ENCODE measurements at regions not wholly inside any gene's neighbourhood (a gene's known extent, or its start where the extent isn't known, plus 50 kb on each side); places are given as distances from the start of the nearest gene placed in this dataset.
A peak's percentile ranks its signal among the peaks of the same experiment; 100 is the strongest.
"Not testable (repeated sequence)": the region's sequence is repeated elsewhere in the genome, so short reads cannot be mapped to it uniquely, and the experiment has no call there.

- H3K27ac Mint-ChIP-seq: no peak overlapping the region
- POLR2A ChIA-PET: no interaction called here
Measured at GRCh38 chr3:194913316-194913715, 227.6 kb downstream of the FAM43A start.

GRCh38 chr3:194924889-194925288, 239.2 kb downstream of the FAM43A start:
- peaks cover 0 to 12% (median 0%) of the 10 kb centered on the region in 9 donors for H3K9me3 Mint-ChIP-seq
- peaks cover 0 to 14% (median 5%) of the 10 kb centered on the region in 5 donors for H3K27me3 Mint-ChIP-seq
- H3K4me3 Mint-ChIP-seq, H3K36me3 Mint-ChIP-seq, H3K4me1 Mint-ChIP-seq, POLR2A ChIA-PET, H3K27ac Mint-ChIP-seq, ATAC-seq, DNase-seq: not testable (repeated sequence)

More at GRCh38 chr3:194913316-194913715, 227.6 kb downstream of the FAM43A start:
- Mint-ChIP-seq H3K4me1 (no peaks in the 10 kb centered on the region), H3K9me3 (peaks cover 0 to 10% (median 3%) of the 10 kb centered on the region in 9 donors), H3K4me3 (no peak overlapping the region), H3K27me3 (peaks cover 5 to 22% (median 15%) of the 10 kb centered on the region in 5 donors), H3K36me3 (peaks cover 0 to 11% (median 0%) of the 10 kb centered on the region in 3 donors)
- ATAC-seq: no peak
- DNase-seq: no peak

- Mint-ChIP-seq H3K36me3 (no peaks in the 10 kb centered on the region), H3K27me3 (peaks cover 0 to 14% (median 8%) of the 10 kb centered on the region in 5 donors), H3K4me1 (peaks cover 0 to 7% (median 1%) of the 10 kb centered on the region in 4 donors), H3K4me3 (no peak overlapping the region), H3K9me3 (peaks cover 0 to 5% (median 0%) of the 10 kb centered on the region in 9 donors), H3K27ac (no peak overlapping the region)
- DNase-seq (no peak), ATAC-seq (no peak)
- POLR2A ChIA-PET: no interaction called here
Measured at GRCh38 chr3:194925614-194926013, 239.9 kb downstream of the FAM43A start.

- DNase-seq (no peak), ATAC-seq (no peak)
- Mint-ChIP-seq H3K36me3 (no peaks in the 10 kb centered on the region), H3K4me3 (no peak overlapping the region), H3K27ac (no peak overlapping the region), H3K27me3 (peaks cover 8 to 14% (median 12%) of the 10 kb centered on the region in 5 donors), H3K9me3 (peaks cover 0 to 4% (median 0%) of the 10 kb centered on the region in 9 donors), H3K4me1 (peaks cover 0 to 7% (median 1%) of the 10 kb centered on the region in 4 donors)
- POLR2A ChIA-PET: no interaction called here
Measured at GRCh38 chr3:194928227-194928626, 242.5 kb downstream of the FAM43A start.

- Mint-ChIP-seq H3K27me3 (peaks cover 8 to 14% (median 12%) of the 10 kb centered on the region in 5 donors), H3K4me1 (peaks cover 0 to 7% (median 1%) of the 10 kb centered on the region in 4 donors), H3K4me3 (no peak overlapping the region), H3K36me3 (no peaks in the 10 kb centered on the region), H3K9me3 (peaks cover 0 to 4% (median 0%) of the 10 kb centered on the region in 9 donors), H3K27ac (peak overlapping the region in 2 of 10 donors; percentile 15 to 37)
- POLR2A ChIA-PET: no interaction called here
- ATAC-seq (no peak), DNase-seq (no peak)
Measured at GRCh38 chr3:194928831-194929577, 243.3 kb downstream of the FAM43A start.

GRCh38 chr3:194929578-194929960, 243.9 kb downstream of the FAM43A start:
- no peak overlapping the region for H3K4me3 Mint-ChIP-seq
- peak overlapping the region in 1 of 10 donors; percentile 37 for H3K27ac Mint-ChIP-seq
- H3K4me1 Mint-ChIP-seq: peaks cover 0 to 7% (median 1%) of the 10 kb centered on the region in 4 donors
- no peaks in the 10 kb centered on the region for H3K36me3 Mint-ChIP-seq
- POLR2A ChIA-PET: no interaction called here
- no peak for DNase-seq
- peaks cover 8 to 14% (median 12%) of the 10 kb centered on the region in 5 donors for H3K27me3 Mint-ChIP-seq
- H3K9me3 Mint-ChIP-seq: peaks cover 0 to 4% (median 0%) of the 10 kb centered on the region in 9 donors
- no peak for ATAC-seq

GRCh38 chr3:194930377-194931204, 244.9 kb downstream of the FAM43A start:
- POLR2A ChIA-PET: no interaction called here
- no peak for ATAC-seq
- peaks cover 0 to 5% (median 1%) of the 10 kb centered on the region in 4 donors for H3K4me1 Mint-ChIP-seq
- H3K27me3 Mint-ChIP-seq: peaks cover 8 to 12% (median 10%) of the 10 kb centered on the region in 5 donors
- no peaks in the 10 kb centered on the region for H3K36me3 Mint-ChIP-seq
- no peak overlapping the region for H3K4me3 Mint-ChIP-seq
- H3K9me3 Mint-ChIP-seq: peaks cover 0 to 4% (median 0%) of the 10 kb centered on the region in 9 donors
- DNase-seq: no peak
- no peak overlapping the region for H3K27ac Mint-ChIP-seq

- H3K36me3 Mint-ChIP-seq: no peaks in the 10 kb centered on the region
- H3K4me3 Mint-ChIP-seq: no peak overlapping the region
- H3K27ac Mint-ChIP-seq: no peak overlapping the region
- ATAC-seq (no peak), DNase-seq (no peak)
- peaks cover 0 to 10% (median 1%) of the 10 kb centered on the region in 4 donors for H3K4me1 Mint-ChIP-seq
- peaks cover 0 to 4% (median 0%) of the 10 kb centered on the region in 9 donors for H3K9me3 Mint-ChIP-seq
- peaks cover 8 to 12% (median 10%) of the 10 kb centered on the region in 5 donors for H3K27me3 Mint-ChIP-seq
- POLR2A ChIA-PET: no interaction called here
Measured at GRCh38 chr3:194931347-194931746, 245.7 kb downstream of the FAM43A start.

- no peak for ATAC-seq
- Mint-ChIP-seq H3K36me3 (no peaks in the 10 kb centered on the region), H3K9me3 (peaks cover 0 to 4% (median 0%) of the 10 kb centered on the region in 9 donors), H3K27me3 (peaks cover 3 to 12% (median 8%) of the 10 kb centered on the region in 5 donors), H3K4me1 (peaks cover 0 to 10% (median 1%) of the 10 kb centered on the region in 4 donors), H3K4me3 (no peak overlapping the region), H3K27ac (no peak overlapping the region)
- no peak for DNase-seq
- POLR2A ChIA-PET: no interaction called here
Measured at GRCh38 chr3:194931865-194932264, 246.2 kb downstream of the FAM43A start.

GRCh38 chr3:194933465-194933864, 247.8 kb downstream of the FAM43A start:
- no peaks in the 10 kb centered on the region for H3K36me3 Mint-ChIP-seq
- H3K27me3 Mint-ChIP-seq: peaks cover 0 to 12% (median 8%) of the 10 kb centered on the region in 5 donors
- peaks cover 0 to 10% (median 1%) of the 10 kb centered on the region in 4 donors for H3K4me1 Mint-ChIP-seq
- no peak overlapping the region for H3K27ac Mint-ChIP-seq
- H3K9me3 Mint-ChIP-seq: peaks cover 0 to 4% (median 0%) of the 10 kb centered on the region in 9 donors
- DNase-seq: no peak
- no peak for ATAC-seq
- POLR2A ChIA-PET: no interaction called here
- H3K4me3 Mint-ChIP-seq: no peak overlapping the region

- H3K27me3 Mint-ChIP-seq: peaks cover 2 to 12% (median 8%) of the 10 kb centered on the region in 5 donors
- H3K27ac Mint-ChIP-seq: no peak overlapping the region
- ATAC-seq: no peak
- H3K36me3 Mint-ChIP-seq: no peaks in the 10 kb centered on the region
- no peak overlapping the region for H3K4me3 Mint-ChIP-seq
- H3K4me1 Mint-ChIP-seq: peaks cover 0 to 7% (median 0%) of the 10 kb centered on the region in 4 donors
- H3K9me3 Mint-ChIP-seq: peaks cover 0 to 4% (median 0%) of the 10 kb centered on the region in 9 donors
- no peak for DNase-seq
- POLR2A ChIA-PET: no interaction called here
Measured at GRCh38 chr3:194935061-194935460, 249.4 kb downstream of the FAM43A start.

- DNase-seq (no peak), ATAC-seq (no peak)
- peaks cover 0 to 7% (median 0%) of the 10 kb centered on the region in 4 donors for H3K4me1 Mint-ChIP-seq
- no peak overlapping the region for H3K4me3 Mint-ChIP-seq
- no peaks in the 10 kb centered on the region for H3K36me3 Mint-ChIP-seq
- no peak overlapping the region for H3K27ac Mint-ChIP-seq
- POLR2A ChIA-PET: no interaction called here
- peaks cover 5 to 17% (median 7%) of the 10 kb centered on the region in 5 donors for H3K27me3 Mint-ChIP-seq
- peaks cover 0 to 4% (median 0%) of the 10 kb centered on the region in 9 donors for H3K9me3 Mint-ChIP-seq
Measured at GRCh38 chr3:194935632-194936470, 250.2 kb downstream of the FAM43A start.

All from naive thymus-derived CD8-positive, alpha-beta T cell (primary cell).